Activated CD4-positive, alpha-beta T cell treated with anti-CD3 and anti-CD28 coated beads for 4 hours (primary cell): ENCODE measurements at regions not wholly inside any gene's neighbourhood (a gene's known extent, or its start where the extent isn't known, plus 50 kb on each side); places are given as distances from the start of the nearest gene placed in this dataset.
"Not testable (repeated sequence)": the region's sequence is repeated elsewhere in the genome, so short reads cannot be mapped to it uniquely, and the experiment has no call there.

Experiments used
- DNase-seq, 2 donors: peaks; one replicate each; pipeline ENCODE4 v3.0.0-alpha.2; 2020

GRCh38 chr2:23020659-23021058 lies 364.3 kb upstream of the KLHL29 start:
- DNase-seq = no peak

- no peak for DNase-seq
These were observed 363.5 kb upstream of the KLHL29 start for GRCh38 chr2:23021311-23022120.

DNA sequence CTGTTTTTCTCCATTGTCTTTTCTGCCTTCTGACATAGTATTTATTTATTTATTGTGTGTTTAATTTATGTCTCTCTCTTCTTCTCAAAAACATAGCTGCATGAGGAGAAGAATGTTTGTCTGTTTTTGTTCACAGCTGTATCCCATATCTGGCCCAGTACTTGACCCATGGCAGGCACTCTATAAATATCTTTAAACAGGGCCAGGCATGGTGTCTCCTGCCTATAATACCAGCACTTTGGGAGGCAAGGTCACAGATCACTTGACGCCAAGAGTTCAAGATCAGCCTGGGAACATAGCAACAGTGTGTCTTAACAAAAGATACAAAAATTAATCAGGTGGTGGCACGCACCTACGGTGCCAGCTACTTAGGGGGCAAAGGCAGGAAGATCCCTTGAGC lies 361.3 kb upstream of the KLHL29 start:
- no peak for DNase-seq

DNA sequence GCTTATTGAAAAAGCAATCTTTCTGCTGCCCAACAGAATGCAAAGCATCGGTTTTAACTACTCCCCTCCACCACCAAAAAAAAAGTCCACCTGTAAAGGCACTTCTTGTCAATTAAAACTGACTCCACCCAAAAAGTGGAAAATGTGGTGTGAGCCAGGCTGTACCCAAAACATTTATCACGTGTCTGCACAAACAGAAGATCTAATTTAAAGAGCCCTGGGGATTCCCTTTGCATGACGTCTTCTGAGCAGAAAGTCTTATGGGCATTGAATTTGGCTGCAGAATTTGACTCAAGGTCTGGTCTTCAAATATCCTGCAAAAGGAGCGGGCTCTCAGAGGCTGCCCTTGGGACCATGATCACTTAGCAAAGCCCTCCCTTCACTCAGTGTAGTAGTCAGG lies 358.3 kb upstream of the KLHL29 start:
- DNase-seq = no peak

- no peak for DNase-seq
These were observed 357.6 kb upstream of the KLHL29 start for GRCh38 chr2:23027396-23027795.

GRCh38 chr2:23028106-23028505 lies 356.9 kb upstream of the KLHL29 start:
- no peak for DNase-seq

DNA sequence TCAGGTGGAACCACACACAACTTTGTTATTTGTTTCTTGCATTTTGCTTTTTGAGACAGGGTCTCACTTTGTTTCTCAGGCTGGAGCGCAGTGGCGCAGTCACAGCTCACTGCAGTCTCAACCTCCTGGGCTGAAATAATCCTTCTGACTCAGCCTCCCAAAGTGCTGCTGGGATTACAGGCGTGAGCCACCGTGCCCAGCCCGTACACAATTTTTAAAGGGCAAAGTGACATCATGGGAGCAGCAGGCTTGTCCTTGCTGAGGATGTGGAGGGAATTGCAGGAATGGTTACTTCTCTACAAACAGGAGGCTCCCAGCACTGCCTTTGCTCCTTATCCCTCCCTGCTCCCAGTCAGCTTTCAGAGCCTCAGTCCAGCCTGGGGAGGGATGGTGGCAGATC lies 355.9 kb upstream of the KLHL29 start:
- no peak for DNase-seq

DNA sequence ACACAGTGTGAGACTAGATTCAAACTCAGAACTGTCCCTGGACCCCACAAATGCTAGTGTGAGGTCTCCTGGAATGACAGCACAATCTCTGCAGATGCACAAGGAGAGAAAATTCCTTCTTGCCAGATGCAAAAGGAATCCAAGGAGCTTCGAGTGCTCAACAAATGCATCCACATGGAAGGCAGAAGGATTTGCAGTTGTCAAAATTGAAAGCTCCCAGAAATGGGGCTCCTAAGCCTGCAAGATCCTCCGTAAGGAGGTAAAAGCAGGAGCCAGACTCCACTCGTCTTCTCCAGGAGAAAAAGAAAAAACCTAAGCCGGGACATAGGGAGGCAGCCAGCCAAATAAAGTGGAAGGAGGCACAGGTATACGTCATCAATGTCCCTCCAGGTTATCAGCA lies 355.0 kb upstream of the KLHL29 start:
- no peak for DNase-seq

DNA sequence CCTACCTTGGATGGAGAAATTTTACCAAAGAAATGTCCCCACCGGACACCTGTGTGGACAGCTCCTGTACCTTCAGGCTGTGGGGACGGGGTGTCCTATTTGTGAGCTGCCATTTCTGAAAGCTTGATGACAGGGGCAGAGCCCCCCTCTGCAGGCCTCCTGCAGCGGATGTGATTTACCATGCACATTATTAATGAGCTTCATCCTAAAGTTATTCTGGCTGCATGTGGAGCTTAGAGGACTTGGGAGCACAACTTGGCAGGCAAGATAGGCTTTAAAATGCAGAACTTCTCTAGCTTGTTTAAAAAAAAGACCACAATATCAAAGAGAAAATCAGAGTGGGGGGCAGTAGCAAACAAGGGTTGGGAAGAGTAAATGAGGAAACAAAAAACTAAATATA lies 350.0 kb upstream of the KLHL29 start:
- no peak for DNase-seq

GRCh38 chr2:23036629-23037028 lies 348.4 kb upstream of the KLHL29 start:
- no peak for DNase-seq

DNA sequence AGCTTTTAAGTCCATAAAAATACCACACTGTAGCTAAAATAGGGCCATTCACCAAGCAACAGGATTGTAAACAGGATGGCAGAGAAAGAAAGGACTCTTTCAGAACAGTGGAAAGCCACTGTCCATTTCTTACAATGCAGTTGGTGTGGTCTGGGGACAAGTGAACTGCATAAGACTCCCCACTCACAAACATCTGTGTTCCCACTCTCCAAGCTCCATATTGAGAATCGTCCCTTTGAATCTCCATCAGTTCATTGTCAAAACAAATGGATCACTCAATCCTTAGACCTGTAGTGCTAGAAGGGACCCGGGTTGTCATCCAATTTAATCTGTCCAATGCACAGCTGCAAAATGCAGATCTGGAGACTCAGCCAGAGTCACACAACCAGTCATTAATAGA lies 347.4 kb upstream of the KLHL29 start:
- no peak for DNase-seq

DNA sequence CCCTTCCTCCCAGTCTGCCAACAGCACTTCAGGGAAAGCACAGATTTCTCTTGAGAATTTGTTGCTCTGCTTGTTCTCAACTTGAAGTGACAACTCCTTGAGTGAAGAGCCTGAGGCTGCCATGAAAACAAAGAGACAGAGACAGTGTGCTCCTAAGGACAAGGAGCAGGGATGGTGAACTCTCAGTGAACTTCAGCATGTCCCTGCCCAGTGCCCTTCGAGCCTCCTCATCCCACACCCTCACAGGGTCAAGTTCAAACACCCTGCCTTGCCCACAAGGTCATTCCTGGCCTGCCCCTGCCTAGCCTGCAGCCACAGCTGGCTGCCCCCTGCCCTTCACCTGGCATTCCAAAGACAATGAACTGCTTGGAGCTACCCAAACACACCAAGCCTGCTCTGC lies 343.5 kb upstream of the KLHL29 start:
- no peak for DNase-seq

DNA sequence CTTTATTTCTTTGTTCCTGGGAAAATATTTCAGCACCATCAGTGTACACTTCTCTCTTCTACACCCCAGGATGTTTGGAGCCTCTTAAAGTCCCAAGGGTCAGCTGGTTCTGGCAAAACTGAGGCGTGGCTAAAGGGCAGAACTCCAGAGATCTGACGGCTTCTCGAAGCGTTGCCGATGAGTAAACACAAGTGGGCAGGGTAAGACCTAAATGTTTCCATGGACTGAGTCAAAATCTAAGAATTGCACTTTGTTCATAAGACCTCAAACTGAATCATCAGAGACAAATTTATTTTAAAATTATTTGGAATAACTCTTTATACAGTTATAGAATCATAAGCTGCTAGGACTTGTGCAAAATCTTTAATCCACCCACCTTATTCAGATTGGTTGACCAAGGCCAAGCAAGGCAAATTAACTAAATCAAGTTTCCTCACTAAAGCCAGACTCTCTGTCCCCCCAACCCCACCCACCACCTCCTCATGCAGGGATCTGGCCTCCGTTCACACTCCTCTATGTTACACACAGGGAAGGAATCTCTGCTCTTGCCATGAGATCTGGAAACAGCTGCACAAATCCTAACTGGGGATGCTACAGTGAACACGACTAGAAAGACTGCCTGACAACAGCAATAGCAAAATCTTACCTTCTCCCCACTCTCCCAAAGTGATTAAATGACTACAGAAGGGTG lies 342.6 kb upstream of the KLHL29 start:
- no peak for DNase-seq

DNA sequence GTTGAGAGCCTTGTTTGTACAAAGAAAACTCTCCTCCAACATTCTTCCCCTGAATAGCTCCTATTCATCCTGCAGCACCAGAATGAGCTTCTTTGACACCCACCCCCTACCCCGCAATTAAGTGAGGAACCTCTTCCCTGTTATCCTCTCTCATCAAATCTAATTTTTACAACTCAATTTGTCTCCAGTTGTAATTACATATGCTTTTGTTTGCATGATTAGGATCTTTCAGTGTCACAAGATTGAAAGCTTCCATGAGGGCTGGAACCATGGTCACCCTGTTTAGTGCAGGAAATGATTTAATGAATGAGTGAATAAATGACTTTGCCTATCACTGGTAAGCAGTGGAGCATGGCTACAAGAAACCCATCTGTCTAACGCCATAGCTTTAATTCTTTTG lies 334.6 kb upstream of the KLHL29 start:
- no peak for DNase-seq

DNA sequence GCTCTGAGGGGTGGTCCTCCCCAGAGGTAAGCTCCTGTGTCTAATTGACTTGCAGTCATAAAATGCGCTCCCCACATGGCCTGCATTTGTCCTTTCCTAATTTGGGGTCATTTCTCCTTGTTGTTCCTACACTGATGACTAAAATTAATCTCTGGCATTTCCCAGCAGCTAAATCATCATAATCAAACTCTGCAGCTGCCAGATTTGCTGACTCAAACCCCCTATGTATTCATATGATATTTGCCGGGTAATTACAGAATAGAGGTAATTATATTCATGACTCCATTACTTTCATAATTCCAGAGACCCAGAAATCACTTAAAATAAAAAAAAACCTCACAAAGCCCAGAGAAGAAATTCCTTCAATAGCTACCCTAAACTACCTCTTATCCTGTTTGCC lies 331.4 kb upstream of the KLHL29 start:
- no peak for DNase-seq

DNA sequence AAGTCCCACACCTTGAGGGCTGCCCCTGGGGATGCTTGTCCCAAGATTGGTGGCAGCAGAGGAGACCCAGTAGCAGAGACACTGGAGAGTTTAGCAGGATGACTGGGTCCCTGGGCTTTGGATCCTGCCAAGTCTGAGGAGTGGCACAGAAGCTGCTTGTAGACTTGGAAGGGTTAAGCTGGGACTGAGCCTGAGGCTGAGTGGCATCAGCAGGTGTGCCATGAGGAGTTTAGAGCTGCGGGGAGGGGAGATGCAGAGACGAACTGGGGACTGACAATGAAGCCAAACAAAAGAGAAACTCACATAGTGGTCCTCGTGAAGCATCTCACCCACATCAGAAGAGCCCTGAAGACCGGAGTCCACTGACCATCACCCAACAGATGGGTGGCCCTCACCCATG lies 329.7 kb upstream of the KLHL29 start:
- DNase-seq = no peak

DNA sequence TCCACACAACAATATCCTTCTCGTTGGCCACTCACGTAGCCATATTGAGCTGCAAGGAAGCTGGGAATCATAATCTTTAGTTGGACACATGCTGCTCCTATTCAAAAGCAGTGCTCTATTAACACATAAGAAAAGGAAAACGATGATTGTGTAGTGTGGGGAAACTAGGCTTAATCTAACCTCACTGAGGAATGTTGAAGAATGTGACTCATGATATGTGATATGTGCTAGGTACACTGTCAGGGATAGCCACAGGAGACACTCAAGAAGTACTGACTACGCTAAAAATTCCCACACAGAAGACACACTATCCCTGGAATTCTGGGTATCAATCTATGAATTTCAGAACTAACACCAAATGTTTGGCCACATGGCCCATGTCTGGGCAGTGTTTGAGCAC lies 328.1 kb upstream of the KLHL29 start:
- DNase-seq = not testable (repeated sequence)

DNA sequence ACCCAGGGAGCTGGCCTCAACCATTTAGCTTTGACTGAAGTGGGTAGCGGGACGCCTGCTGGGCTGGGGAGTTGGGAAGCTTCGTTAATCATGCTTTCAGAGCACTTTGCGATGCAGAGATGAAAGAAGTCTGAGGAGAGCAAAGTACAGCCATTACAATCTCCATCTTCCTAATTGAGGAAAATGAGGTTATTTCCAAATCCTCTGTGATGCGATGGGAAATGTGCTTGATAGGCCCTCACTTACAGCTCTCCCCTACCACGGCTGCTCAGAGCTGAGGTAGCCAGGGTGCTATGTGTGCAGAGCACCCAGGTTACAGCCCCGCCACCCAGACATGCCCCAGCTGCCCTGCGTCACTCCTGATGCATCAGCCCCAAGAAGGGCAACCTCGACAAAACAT lies 326.5 kb upstream of the KLHL29 start:
- DNase-seq = no peak

GRCh38 chr2:23065210-23065609 lies 319.8 kb upstream of the KLHL29 start:
- no peak for DNase-seq

GRCh38 chr2:23065936-23066335 lies 319.0 kb upstream of the KLHL29 start:
- no peak for DNase-seq

GRCh38 chr2:23066686-23067085 lies 318.3 kb upstream of the KLHL29 start:
- DNase-seq = no peak

DNA sequence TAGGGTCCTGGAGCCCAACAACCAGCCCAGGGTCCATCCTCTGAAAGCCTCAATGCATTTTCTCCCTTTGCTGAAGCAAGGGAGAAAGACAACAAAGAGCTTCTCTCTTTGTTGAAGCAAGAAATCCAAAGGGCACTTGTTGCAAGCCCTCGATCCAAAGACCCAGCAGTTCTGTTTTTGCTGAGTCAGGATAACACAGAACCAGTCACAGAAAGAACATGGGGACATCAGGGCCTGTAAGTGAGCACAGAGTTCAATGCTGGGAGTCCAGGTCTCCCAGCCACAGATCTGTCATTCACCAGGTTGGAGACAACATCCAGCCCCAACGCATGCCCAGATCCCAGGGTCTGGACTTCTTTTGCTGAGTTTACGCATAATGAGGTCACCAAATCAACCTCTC lies 315.8 kb upstream of the KLHL29 start:
- no peak for DNase-seq

DNA sequence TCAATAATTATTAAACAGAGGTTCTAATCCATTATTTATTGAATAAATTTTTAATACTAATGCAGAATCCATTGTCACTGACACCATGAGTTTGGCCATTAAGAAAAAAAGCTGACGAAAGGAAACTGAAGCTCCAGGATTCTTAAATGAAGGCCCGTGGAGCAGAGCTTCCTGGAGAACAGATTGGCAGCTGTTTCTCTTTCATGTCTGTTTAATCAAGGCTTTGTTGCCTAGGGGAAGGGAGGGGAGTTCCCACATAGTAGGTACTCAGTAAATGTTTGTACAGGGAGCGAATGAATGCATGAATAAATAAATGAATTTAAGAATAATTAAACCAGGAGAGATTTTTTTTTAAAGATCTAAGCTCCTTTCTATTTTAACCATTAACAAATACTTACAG lies 315.1 kb upstream of the KLHL29 start:
- no peak for DNase-seq

DNA sequence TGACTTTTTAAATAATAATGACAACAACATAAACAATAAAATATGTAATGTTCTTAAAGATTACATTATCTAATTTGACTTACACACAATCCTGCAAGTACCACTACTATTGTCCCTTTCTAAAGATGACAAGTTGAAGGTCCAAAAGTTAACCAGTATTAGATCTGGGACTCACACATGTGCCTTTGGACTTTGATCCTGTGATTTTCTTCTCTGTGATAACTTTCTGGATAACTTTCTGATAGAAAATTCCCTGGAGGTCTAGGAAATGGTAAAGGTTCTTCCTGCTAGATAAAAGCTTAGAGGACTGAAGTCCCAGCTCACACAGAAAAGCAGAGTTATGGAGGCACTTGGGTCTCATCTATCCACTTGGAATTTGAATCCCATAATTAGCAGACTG lies 311.9 kb upstream of the KLHL29 start:
- no peak for DNase-seq

DNA sequence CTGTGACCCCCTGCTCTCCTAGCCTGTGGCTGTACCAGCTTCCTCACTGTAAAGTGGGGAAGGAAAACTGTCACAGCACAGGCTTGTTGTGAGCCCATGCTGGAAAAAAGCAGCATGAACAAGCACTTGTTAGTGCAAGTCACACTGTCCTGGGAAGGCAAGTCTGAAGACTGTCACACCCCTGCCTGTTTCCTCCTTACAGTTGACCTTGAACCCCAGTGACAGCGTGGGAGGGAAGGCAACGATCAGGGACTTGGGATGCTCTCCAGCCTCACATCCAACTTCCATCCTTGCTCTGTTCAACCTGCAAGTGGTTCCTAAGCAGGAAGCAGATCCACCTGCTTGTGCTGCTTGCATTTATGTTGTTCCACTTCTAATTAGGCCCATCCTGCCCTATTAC lies 311.3 kb upstream of the KLHL29 start:
- no peak for DNase-seq
